ENCODE measurements at regions not wholly inside any gene's neighbourhood (a gene's known extent, or its start where the extent isn't known, plus 50 kb on each side); places are given as distances from the start of the nearest gene placed in this dataset.

DNA sequence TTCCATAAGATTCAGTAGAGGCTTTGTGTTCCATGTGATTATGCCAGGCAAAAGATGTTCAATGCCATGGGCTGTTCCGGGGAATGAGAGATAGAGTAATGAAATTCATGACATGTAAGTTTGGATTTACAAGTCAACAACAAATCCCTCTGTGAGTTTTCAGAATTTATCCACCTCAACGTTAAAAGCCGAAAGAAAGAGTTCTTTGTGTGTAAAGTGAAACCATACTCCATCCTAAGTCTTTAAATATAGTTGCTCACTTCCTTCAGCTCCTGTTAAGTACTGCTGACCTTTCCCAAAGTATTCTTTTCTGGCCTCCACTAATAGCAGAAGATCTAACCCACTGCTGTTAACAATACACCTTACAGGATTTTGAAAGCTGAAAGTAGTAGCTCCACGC lies 190.0 kb downstream of the TMX1 start:
- Histone ChIP-seq H3K27me3 (ENCODE audit: insufficient read depth, poor library complexity, severe bottlenecking) (peaks cover 2% of the 10 kb centered on the region), H3K27ac (replicated peaks) (no peak overlapping the region), H3K4me3 (replicated peaks; ENCODE audit: insufficient read depth, low read length) (no peak overlapping the region)
- no peak for DNase-seq (ENCODE audit: low read depth in 1 of 2, low spot score in 1 of 2)
- TF ChIP-seq SPI1 (IDR thresholded peaks at IDR 0.05; ENCODE audit: borderline replicate concordance, low read depth) = no peak
- TF ChIP-seq REST (IDR thresholded peaks at IDR 0.05; ENCODE audit: insufficient replicate concordance, low read depth) = no peak
- TF ChIP-seq GABPA (IDR thresholded peaks at IDR 0.05; ENCODE audit: low read depth) = no peak
- no peak for TF ChIP-seq CTCF (IDR thresholded peaks at IDR 0.05; ENCODE audit: insufficient read depth, low read length)
- TF ChIP-seq POLR2AphosphoS5 (IDR thresholded peaks at IDR 0.05; ENCODE audit: low read depth) = no peak

GRCh38 chr14:51430633-51431032 lies 190.6 kb downstream of the TMX1 start:
- no peak overlapping the region for H3K4me3 ChIP-seq (replicated peaks; ENCODE audit: insufficient read depth, low read length)
- no peak overlapping the region for H3K27ac ChIP-seq (replicated peaks)
- no peak for DNase-seq (ENCODE audit: low read depth in 1 of 2, low spot score in 1 of 2)

GRCh38 chr14:51431033-51431709 lies 191.1 kb downstream of the TMX1 start:
- DNase-seq (ENCODE audit: low read depth in 1 of 2, low spot score in 1 of 2) = no peak
- Histone ChIP-seq H3K4me3 (replicated peaks; ENCODE audit: insufficient read depth, low read length) (no peak overlapping the region), H3K27me3 (ENCODE audit: insufficient read depth, poor library complexity, severe bottlenecking) (peaks cover 2% of the 10 kb centered on the region), H3K27ac (replicated peaks) (no peak overlapping the region)
- no peak for TF ChIP-seq REST (IDR thresholded peaks at IDR 0.05; ENCODE audit: insufficient replicate concordance, low read depth)
- TF ChIP-seq GABPA (IDR thresholded peaks at IDR 0.05; ENCODE audit: low read depth) = no peak
- no peak for TF ChIP-seq SPI1 (IDR thresholded peaks at IDR 0.05; ENCODE audit: borderline replicate concordance, low read depth)
- TF ChIP-seq CTCF (IDR thresholded peaks at IDR 0.05; ENCODE audit: insufficient read depth, low read length) = no peak
- no peak for TF ChIP-seq POLR2AphosphoS5 (IDR thresholded peaks at IDR 0.05; ENCODE audit: low read depth)

More at GRCh38 chr14:51430633-51431032, 190.6 kb downstream of the TMX1 start:
- TF ChIP-seq GABPA (IDR thresholded peaks at IDR 0.05; ENCODE audit: low read depth) (no peak), POLR2AphosphoS5 (IDR thresholded peaks at IDR 0.05; ENCODE audit: low read depth) (no peak), REST (IDR thresholded peaks at IDR 0.05; ENCODE audit: insufficient replicate concordance, low read depth) (no peak)
- H3K27me3 ChIP-seq (ENCODE audit: insufficient read depth, poor library complexity, severe bottlenecking) = peaks cover 2% of the 10 kb centered on the region
